OCI-LY1 (cell line): ENCODE measurements at regions not wholly inside any gene's neighbourhood (a gene's known extent, or its start where the extent isn't known, plus 50 kb on each side); places are given as distances from the start of the nearest gene placed in this dataset.

ENCODE experiments used
- H2AFZ ChIP-seq: fragments of 200-600 bp; sonication (generic), shearing (Covaris generic); 2 replicates; pipeline ENCODE4 v1.6.0; 2014; ENCODE audit warnings: antibody characterized with exemption, mild to moderate bottlenecking, low read length
- H3F3A ChIP-seq: fragments of 200-600 bp; sonication (generic), shearing (Covaris generic); 2 replicates; pipeline ENCODE4 v1.6.0; 2014; ENCODE audit warnings: mild to moderate bottlenecking, antibody characterized with exemption, low read length, moderate library complexity; ENCODE audit not compliant: insufficient read depth
- H3K27ac ChIP-seq: fragments of 200-600 bp; sonication (generic); 2 replicates; pipeline ENCODE4 v1.5.1; 2014; ENCODE audit warnings: low read length, mixed run types, mild to moderate bottlenecking, low read depth; ENCODE audit not compliant: poor library complexity, severe bottlenecking
- H3K27me3 ChIP-seq: fragments of 200-600 bp; sonication (generic); 2 replicates; pipeline ENCODE4 v1.6.0; 2014; ENCODE audit warnings: antibody characterized with exemption, mild to moderate bottlenecking, low read length, moderate library complexity; ENCODE audit not compliant: insufficient read depth
- H3K36me3 ChIP-seq: fragments of 200-600 bp; sonication (generic); 2 replicates; pipeline ENCODE4 v1.6.1; 2014; ENCODE audit warnings: mild to moderate bottlenecking, antibody characterized with exemption, low read length, moderate library complexity, mixed read lengths; ENCODE audit not compliant: insufficient read depth
- H3K4me1 ChIP-seq: fragments of 200-600 bp; sonication (generic); 2 replicates; pipeline ENCODE4 v1.5.1; 2014; ENCODE audit warnings: mild to moderate bottlenecking, low read length, moderate library complexity; ENCODE audit not compliant: insufficient read depth, severe bottlenecking
- H3K4me2 ChIP-seq: fragments of 200-600 bp; sonication (generic), shearing (Covaris generic); 2 replicates; pipeline ENCODE4 v1.6.1; 2014; ENCODE audit warnings: low read length
- H3K4me3 ChIP-seq: fragments of 200-600 bp; sonication (generic); 2 replicates; pipeline ENCODE4 v1.5.1; 2014; ENCODE audit warnings: low read length, low read depth, mild to moderate bottlenecking, mixed read lengths; ENCODE audit not compliant: poor library complexity, severe bottlenecking
- H3K79me2 ChIP-seq: fragments of 200-600 bp; shearing (Covaris generic); 2 replicates; pipeline ENCODE4 v1.6.1; 2016; ENCODE audit warnings: mixed run types, low read length, mixed read lengths; ENCODE audit not compliant: insufficient read depth
- H3K9ac ChIP-seq: fragments of 200-600 bp; sonication (generic), shearing (Covaris generic); 2 replicates; pipeline ENCODE4 v1.6.1; 2014; ENCODE audit warnings: mild to moderate bottlenecking, low read length, mixed read lengths
- H3K9me2 ChIP-seq: fragments of 200-600 bp; sonication (generic), shearing (Covaris generic); 2 replicates; pipeline ENCODE4 v1.6.1; 2014; ENCODE audit warnings: low read depth, mild to moderate bottlenecking, low read length, mixed read lengths
- H3K9me3 ChIP-seq: fragments of 200-600 bp; shearing (Covaris generic); 2 replicates; pipeline ENCODE4 v1.6.1; 2014; ENCODE audit warnings: low read length, mixed read lengths
- H4K20me1 ChIP-seq: fragments of 200-600 bp; sonication (generic), shearing (Covaris generic); 2 replicates; pipeline ENCODE4 v1.6.0; 2016; ENCODE audit warnings: mild to moderate bottlenecking, low read length; ENCODE audit not compliant: insufficient read depth
- EZH2 ChIP-seq: fragments of 200-600 bp; sonication (generic), shearing (Covaris generic); IDR thresholded peaks from 2 replicates; pipeline ENCODE4 v1.8.0; 2017; ENCODE audit warnings: borderline replicate concordance, mixed run types, mild to moderate bottlenecking, antibody characterized with exemption, low read length, moderate library complexity, mixed read lengths
- TF ChIP-seq, protein P1 (sequence below): fragments of 200-600 bp; sonication (generic), shearing (Covaris generic); IDR thresholded peaks from 2 replicates; pipeline ENCODE4 v1.5.1; 2017; ENCODE audit warnings: mild to moderate bottlenecking, antibody characterized with exemption, low read length, moderate library complexity, mixed read lengths

DNA sequence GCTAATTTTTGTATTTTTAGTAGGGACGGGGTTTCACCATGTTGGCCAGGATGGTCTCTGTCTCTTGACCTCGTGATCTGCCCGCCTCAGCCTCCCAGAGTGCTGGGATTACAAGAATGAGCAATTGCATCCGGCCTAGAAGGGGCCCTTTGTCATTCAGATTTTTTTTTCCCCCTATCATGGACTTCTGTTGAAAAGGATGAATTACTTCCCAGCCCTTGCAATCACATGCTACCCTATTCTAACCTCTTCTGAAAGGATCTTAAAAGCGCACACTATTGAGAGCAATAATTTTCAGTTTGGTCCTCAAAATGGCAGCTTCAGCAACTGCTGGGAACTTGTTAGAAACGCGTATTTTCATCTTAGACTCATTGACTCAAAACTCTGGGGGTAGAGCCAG, 575.6 kb upstream of the KIRREL3 start:
- Histone ChIP-seq H3K9ac (no peak overlapping the region), H3F3A (no peaks in the 10 kb centered on the region), H3K9me3 (no peaks in the 10 kb centered on the region), H3K27ac (no peak overlapping the region), H2AFZ (no peak overlapping the region), H3K36me3 (no peaks in the 10 kb centered on the region), H3K4me2 (no peak overlapping the region), H3K79me2 (no peaks in the 10 kb centered on the region), H3K4me1 (no peaks in the 10 kb centered on the region), H3K4me3 (no peak overlapping the region), H3K9me2 (no peaks in the 10 kb centered on the region), H3K27me3 (no peaks in the 10 kb centered on the region), H4K20me1 (no peaks in the 10 kb centered on the region)
- no peak for TF ChIP-seq EZH2
- TF ChIP-seq, protein P1, sequence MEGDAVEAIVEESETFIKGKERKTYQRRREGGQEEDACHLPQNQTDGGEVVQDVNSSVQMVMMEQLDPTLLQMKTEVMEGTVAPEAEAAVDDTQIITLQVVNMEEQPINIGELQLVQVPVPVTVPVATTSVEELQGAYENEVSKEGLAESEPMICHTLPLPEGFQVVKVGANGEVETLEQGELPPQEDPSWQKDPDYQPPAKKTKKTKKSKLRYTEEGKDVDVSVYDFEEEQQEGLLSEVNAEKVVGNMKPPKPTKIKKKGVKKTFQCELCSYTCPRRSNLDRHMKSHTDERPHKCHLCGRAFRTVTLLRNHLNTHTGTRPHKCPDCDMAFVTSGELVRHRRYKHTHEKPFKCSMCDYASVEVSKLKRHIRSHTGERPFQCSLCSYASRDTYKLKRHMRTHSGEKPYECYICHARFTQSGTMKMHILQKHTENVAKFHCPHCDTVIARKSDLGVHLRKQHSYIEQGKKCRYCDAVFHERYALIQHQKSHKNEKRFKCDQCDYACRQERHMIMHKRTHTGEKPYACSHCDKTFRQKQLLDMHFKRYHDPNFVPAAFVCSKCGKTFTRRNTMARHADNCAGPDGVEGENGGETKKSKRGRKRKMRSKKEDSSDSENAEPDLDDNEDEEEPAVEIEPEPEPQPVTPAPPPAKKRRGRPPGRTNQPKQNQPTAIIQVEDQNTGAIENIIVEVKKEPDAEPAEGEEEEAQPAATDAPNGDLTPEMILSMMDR = no peak

DNA sequence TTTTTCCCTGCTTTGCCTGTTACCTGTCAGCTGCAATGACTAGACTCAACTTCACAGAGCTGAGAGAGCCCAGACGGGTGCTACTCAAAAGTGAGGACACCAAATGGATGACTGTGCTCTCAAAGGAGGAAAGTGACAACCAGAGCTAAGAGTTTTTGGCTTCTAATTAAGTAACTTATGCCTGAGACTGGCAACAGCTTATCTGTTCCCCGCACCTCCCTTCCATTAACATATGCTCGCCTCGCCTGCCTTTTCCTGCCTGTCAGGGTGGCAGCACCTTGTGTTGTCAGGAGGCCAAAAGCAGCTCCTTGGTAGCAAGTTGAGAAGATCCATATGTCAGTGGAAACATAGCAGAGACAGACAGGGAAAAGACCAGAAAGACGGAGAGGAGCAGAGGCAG, 573.9 kb upstream of the KIRREL3 start:
- Histone ChIP-seq H3K27ac (no peak overlapping the region), H3K4me2 (no peak overlapping the region), H3K79me2 (no peaks in the 10 kb centered on the region), H2AFZ (no peak overlapping the region), H3K27me3 (no peaks in the 10 kb centered on the region), H3K9me2 (no peaks in the 10 kb centered on the region), H4K20me1 (no peaks in the 10 kb centered on the region), H3K9me3 (no peaks in the 10 kb centered on the region), H3F3A (no peaks in the 10 kb centered on the region), H3K4me3 (no peak overlapping the region), H3K4me1 (no peaks in the 10 kb centered on the region), H3K36me3 (no peaks in the 10 kb centered on the region), H3K9ac (no peak overlapping the region)
- no peak for TF ChIP-seq EZH2
- TF ChIP-seq, protein P1 = no peak

DNA sequence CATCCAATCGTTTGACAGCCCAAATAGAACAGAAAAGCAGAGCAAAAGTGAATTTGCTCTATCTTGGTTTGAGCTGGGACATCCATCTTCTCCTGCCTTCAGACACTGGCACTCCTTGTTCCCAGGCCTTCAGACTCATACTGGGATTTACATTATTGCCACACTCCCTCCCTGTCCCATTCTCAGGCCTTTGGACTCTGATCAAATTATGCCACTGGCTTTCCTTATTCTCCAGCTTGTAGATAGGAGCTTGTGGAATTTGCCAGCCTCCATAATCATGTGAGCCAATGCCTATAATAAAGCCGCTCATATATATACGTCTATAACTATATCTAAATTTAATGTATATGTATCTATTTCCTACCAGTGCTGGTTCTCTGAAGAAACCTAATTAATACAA, 568.3 kb upstream of the KIRREL3 start:
- H3K27me3 ChIP-seq = no peaks in the 10 kb centered on the region
- no peak overlapping the region for H3K4me3 ChIP-seq
- no peaks in the 10 kb centered on the region for H3K36me3 ChIP-seq
- no peak overlapping the region for H3K27ac ChIP-seq
- no peak overlapping the region for H2AFZ ChIP-seq
- no peaks in the 10 kb centered on the region for H3K9me2 ChIP-seq
- H3K9me3 ChIP-seq = no peaks in the 10 kb centered on the region
- no peaks in the 10 kb centered on the region for H3K79me2 ChIP-seq
- no peak overlapping the region for H3K9ac ChIP-seq
- no peak overlapping the region for H3K4me2 ChIP-seq
- no peak for TF ChIP-seq EZH2
- TF ChIP-seq, protein P1 = no peak
- no peaks in the 10 kb centered on the region for H3F3A ChIP-seq
- H4K20me1 ChIP-seq = no peaks in the 10 kb centered on the region
- no peaks in the 10 kb centered on the region for H3K4me1 ChIP-seq
